AG04449 (cell line): ENCODE measurements at regions not wholly inside any gene's neighbourhood (a gene's known extent, or its start where the extent isn't known, plus 50 kb on each side); places are given as distances from the start of the nearest gene placed in this dataset.

Experiments used
- CTCF ChIA-PET: fragments of 350-600 bp; formaldehyde crosslinking; extraction: SDS; loops from one replicate; lab custom pipeline; 2021; ENCODE audit warnings: antibody characterized with exemption; lab: Yijun Ruan, JAX
- POLR2A ChIA-PET: fragments of 400-600, 350-600 bp; formaldehyde crosslinking; extraction: SDS; loops from one replicate; lab custom pipeline; 2020; ENCODE audit warnings: antibody characterized with exemption, inconsistent platforms; lab: Yijun Ruan, JAX
- DNase-seq: peaks from one replicate; pipeline ENCODE4 v3.0.0-alpha.2; 2010; ENCODE audit warnings: low read depth, low spot score
- H3K4me3 ChIP-seq: 2 replicates; pipeline ENCODE4 v1.5.1; 2011; ENCODE audit warnings: low read depth, mild to moderate bottlenecking, control low read depth, low read length
- TF ChIP-seq, protein P1 (sequence below): IDR thresholded peaks from one replicate; pipeline ENCODE4 v1.5.1; 2011; ENCODE audit warnings: mild to moderate bottlenecking, moderate library complexity, low read length, control low read depth, inconsistent platforms; ENCODE audit not compliant: insufficient read depth; ENCODE audit errors: missing control alignments

DNA sequence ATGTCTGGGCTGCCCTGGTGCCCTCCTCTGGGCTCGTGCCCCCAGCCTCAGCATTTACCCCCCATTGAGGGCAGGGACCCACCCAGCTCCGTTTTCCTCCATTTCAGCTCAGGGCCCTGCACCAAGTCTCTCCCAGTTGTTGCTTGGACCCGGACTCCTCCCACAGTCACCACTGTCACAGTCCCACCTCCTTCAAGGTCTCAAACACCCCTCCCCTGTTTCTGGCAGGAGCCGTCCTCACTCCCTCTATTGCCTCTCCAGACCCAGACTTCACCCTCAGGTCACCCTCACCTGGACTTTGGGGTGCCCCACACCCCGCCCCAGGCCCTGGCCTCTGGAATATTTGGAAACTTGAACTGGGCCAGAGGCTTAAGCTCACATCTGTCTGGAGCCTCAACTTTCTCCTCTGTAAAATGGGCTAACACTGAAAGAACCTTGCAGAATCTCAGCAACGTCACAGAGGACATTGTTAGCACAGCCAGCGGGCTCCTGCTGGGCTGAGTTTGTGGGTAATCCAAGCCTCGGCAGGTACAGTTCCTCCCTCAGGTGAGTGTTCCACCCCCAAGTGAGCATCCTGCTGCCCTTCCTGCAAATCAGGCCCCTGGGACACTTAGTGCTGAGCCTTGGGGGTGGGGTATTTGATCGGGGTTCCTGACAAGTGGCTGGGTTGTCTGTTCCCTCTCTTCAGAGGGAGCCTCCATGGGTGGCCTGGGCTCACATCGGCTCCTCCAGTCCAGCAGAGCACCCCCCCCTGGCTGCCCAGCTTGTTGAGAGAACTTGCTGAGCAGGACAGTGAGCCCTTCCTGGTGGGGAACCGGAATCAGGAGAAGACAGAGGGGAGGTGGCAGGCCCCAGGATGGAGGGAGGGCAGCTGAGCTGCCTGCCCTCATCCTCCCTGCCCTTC lies 130.1 kb downstream of the C9orf50 start:
- no peak for DNase-seq
- POLR2A ChIA-PET: interaction anchor here (0.5 to 2.0 kb wide), 9 partner anchors 10 to 351 kb away, joined by 3 to 14 read pairs (median 4); partner anchors contain the start of gene IER5L
- CTCF ChIA-PET: interaction anchor here (1.1 to 2.9 kb wide), 7 partner anchors 10 to 348 kb away, joined by 3 to 14 read pairs (median 7); no protein-coding TSS in a partner anchor
- peak overlapping the region; percentile 52 for H3K4me3 ChIP-seq
- TF ChIP-seq, protein P1, sequence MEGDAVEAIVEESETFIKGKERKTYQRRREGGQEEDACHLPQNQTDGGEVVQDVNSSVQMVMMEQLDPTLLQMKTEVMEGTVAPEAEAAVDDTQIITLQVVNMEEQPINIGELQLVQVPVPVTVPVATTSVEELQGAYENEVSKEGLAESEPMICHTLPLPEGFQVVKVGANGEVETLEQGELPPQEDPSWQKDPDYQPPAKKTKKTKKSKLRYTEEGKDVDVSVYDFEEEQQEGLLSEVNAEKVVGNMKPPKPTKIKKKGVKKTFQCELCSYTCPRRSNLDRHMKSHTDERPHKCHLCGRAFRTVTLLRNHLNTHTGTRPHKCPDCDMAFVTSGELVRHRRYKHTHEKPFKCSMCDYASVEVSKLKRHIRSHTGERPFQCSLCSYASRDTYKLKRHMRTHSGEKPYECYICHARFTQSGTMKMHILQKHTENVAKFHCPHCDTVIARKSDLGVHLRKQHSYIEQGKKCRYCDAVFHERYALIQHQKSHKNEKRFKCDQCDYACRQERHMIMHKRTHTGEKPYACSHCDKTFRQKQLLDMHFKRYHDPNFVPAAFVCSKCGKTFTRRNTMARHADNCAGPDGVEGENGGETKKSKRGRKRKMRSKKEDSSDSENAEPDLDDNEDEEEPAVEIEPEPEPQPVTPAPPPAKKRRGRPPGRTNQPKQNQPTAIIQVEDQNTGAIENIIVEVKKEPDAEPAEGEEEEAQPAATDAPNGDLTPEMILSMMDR: peak; percentile 0

DNA sequence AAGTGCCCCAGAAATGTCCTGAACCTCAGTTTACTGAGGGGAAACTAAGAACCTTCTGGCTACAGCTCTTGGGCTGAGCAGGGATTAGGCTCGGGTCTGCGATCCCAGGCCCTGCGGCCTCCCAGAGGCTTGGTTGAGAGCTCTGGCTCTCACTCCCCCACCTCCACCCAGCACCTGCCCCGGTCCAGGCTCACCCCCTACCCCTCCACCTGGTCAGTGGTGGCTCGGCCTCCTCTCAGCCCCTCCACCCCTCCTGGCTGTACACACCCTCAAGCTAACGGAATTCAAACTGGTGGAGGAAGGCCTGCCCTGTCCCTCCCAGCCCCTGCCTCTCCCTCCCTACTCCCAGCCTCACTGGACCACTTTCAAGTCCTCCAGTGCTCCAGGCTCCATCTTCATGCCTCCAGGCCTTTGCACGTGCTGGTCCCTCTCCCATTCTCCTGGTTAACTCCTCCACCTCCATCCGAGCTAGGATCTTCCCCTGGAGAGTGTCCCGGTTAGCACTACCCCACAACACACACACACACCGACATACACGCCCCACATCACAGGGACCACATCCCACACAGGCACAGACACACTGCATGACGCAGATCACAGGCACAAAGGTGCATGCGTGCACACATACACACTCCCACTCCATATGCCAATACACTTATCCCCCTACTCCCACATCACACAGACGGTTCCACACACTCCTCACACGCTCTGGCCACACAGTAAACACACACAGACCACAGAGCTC lies 130.9 kb downstream of the C9orf50 start:
- no peak for DNase-seq
- peak overlapping the region; percentile 52 for H3K4me3 ChIP-seq
- POLR2A ChIA-PET: interaction anchor here (0.5 to 2.0 kb wide), 12 partner anchors 8 to 350 kb away, joined by 3 to 14 read pairs (median 4); partner anchors contain the start of gene IER5L
- CTCF ChIA-PET: interaction anchor here (1.0 to 2.9 kb wide), 10 partner anchors 10 to 358 kb away, joined by 3 to 14 read pairs (median 4); no protein-coding TSS in a partner anchor
- TF ChIP-seq, protein P1: no peak

DNA sequence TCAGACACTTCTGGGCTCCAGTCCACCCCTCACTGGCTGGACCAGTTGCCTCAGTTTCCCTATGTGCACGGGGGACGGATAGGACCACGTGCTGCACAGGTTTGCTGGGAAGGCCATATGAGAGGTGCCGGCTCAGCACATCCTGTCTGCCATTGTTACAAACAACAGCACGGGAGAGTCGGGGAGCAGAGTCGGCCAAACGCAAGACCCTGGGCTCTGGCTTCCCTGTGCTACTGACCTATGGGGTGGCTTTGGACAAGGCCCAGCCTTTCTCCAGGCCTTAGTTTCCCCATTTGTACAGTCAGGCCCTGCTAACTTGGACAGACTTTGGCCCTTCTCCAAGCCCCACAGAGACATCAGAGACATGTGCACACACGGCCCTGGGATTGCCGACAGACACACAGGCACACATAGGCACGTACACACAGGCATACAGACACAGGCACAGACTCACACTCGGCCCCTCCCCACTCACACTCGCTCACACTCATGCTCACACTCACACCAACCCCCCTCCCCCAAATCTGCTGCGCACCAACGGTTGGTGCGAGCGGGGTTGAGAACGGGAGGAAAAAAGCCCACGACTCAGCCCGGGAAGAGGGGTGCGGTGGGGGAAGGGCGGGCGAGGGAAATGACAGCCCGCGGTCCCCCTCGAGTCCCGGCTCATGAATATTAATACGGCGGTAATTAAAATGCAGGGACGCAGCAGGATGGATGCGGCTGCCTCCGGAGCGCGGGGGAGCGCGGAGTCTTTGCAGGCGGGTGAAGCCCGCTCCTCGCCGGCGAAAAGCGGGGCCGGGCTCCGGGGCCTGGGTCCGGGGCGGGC lies 133.0 kb downstream of the C9orf50 start:
- no peak for DNase-seq
- peak overlapping the region; percentile 43 for H3K4me3 ChIP-seq
- ChIA-PET CTCF (interaction anchor here (1.6 kb wide), 1 partner anchor 314 kb away, joined by 5 read pairs; no protein-coding TSS in a partner anchor), POLR2A (no interaction called here)
- TF ChIP-seq, protein P1: no peak

DNA sequence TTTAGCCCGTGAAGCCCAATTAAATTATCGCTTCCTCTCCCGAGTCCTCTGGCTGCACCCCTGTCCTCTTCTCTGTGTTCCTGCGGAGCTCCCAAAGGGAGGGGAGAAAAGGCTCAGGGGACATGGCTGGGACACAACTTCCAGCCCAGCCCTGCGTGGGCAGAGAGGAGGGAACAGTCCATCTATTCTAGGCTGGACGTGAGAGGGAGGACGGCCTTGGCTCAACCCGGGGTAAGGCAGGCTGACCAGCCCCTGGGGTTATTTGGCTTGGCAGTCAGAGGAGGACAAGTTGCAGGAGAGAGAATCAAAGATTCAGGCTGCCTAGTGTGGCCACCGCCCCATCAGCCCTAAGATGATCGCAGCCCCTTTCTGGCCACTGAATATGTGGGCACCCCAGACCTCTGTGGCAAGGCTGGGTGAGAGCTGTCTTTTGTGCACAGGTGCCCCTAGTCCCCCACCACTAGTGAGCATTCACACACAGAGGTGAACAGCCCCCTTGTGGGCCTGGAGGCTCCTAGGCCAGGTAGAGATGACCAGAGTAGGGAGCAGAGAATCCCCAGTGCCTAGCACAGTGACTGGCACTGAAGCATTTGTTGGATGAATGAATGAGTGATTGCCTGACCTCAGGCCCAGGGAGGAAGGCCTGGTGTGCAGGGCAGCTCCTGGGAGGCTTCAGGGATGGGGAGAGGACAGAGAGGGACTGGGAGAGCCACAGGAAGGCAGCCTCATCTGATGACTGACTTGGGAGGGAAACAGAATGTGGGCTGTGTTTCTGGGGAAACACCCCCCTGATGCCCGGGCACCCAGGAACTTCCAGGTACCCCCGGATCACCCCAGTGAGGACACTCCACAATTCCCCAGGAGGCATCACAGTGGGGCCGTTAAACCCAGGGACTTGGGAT lies 133.9 kb downstream of the C9orf50 start:
- CTCF ChIA-PET: interaction anchor here (1.6 kb wide), 1 partner anchor 313 kb away, joined by 5 read pairs; no protein-coding TSS in a partner anchor
- H3K4me3 ChIP-seq: no peak overlapping the region
- POLR2A ChIA-PET: interaction anchor here (0.7 to 5.0 kb wide), 3 partner anchors 10 to 134 kb away, joined by 3 to 47 read pairs (median 3); no protein-coding TSS in a partner anchor
- DNase-seq: no peak
- TF ChIP-seq, protein P1: no peak
